SK-N-SH (cell line): ENCODE measurements at regions not wholly inside any gene's neighbourhood (a gene's known extent, or its start where the extent isn't known, plus 50 kb on each side); places are given as distances from the start of the nearest gene placed in this dataset.

Experiments
- CTCF ChIA-PET: fragments of 300-600, 350-600 bp; formaldehyde crosslinking; extraction: SDS; loops from one replicate; lab custom pipeline; 2021; lab: Yijun Ruan, JAX
- POLR2A ChIA-PET: fragments of 350-600 bp; sonication (Branson Sonifier 250); formaldehyde crosslinking; extraction: SDS; loops from one replicate; lab custom pipeline; 2020; ENCODE audit warnings: antibody characterized with exemption, inconsistent platforms; lab: Yijun Ruan, JAX
- DNase-seq: peaks from one replicate; pipeline ENCODE4 v3.0.0; 2012
- H2AFZ ChIP-seq: fragments of 200-600 bp; sonication (generic); 2 replicates; pipeline ENCODE4 v1.8.1; 2016; ENCODE audit warnings: antibody characterized with exemption, mild to moderate bottlenecking, low read depth
- H3F3A ChIP-seq: fragments of 200-600 bp; sonication (generic); replicated peaks from 2 replicates; pipeline ENCODE3; 2016; ENCODE audit warnings: antibody characterized with exemption, mild to moderate bottlenecking; ENCODE audit not compliant: insufficient read depth
- H3K27ac ChIP-seq, 2 experiments: fragments of 200-500 bp in 1 of 2; fragments of 200-600 bp in 1 of 2; sonication (Bioruptor generic) in 1 of 2; sonication (generic), shearing (Covaris generic) in 1 of 2; 2 replicates each; pipeline versions ENCODE4 v1.5.1 to v1.6.1; 2014 to 2016; ENCODE audit warnings: low read depth in 2 of 2, inconsistent platforms in 1 of 2, low read length in 1 of 2, mild to moderate bottlenecking in 1 of 2, mixed read lengths in 1 of 2
- H3K27me3 ChIP-seq: fragments of 200-600 bp; sonication (generic), shearing (Covaris generic); 2 replicates; pipeline ENCODE4 v1.6.1; 2016; ENCODE audit warnings: mixed run types; ENCODE audit not compliant: insufficient read depth
- H3K36me3 ChIP-seq, 2 experiments: fragments of 200-500 bp in 1 of 2; fragments of 200-600 bp in 1 of 2; sonication (Bioruptor generic) in 1 of 2; sonication (generic) in 1 of 2; replicated peaks in 1 of 2; 2 replicates each; pipeline versions ENCODE3 to v1.5.1; 2014 to 2016; ENCODE audit warnings: low read length in 1 of 2, mild to moderate bottlenecking in 1 of 2; ENCODE audit not compliant: insufficient read depth in 2 of 2, control insufficient read depth in 1 of 2
- H3K4me1 ChIP-seq, 2 experiments: fragments of 200-500 bp in 1 of 2; fragments of 200-600 bp in 1 of 2; sonication (Bioruptor generic) in 1 of 2; sonication (generic), shearing (Covaris generic) in 1 of 2; 2 replicates each; pipeline versions ENCODE4 v1.5.1 to v1.6.1; 2014 to 2016; ENCODE audit warnings: low read depth in 1 of 2, low read length in 1 of 2, mixed run types in 1 of 2; ENCODE audit not compliant: insufficient read depth in 2 of 2, control insufficient read depth in 1 of 2
- H3K4me2 ChIP-seq: fragments of 200-600 bp; sonication (generic), shearing (Covaris generic); 2 replicates; pipeline ENCODE4 v1.6.1; 2017; ENCODE audit warnings: mixed run types
- H3K4me3 ChIP-seq, 2 experiments: fragments of 200-500 bp in 1 of 2; fragments of 200-600 bp in 1 of 2; sonication (Bioruptor generic) in 1 of 2; sonication (generic), shearing (Covaris generic) in 1 of 2; 2 replicates each; pipeline versions ENCODE4 v1.5.1 to v1.8.1; 2014 to 2016; ENCODE audit warnings: low read depth in 2 of 2, inconsistent platforms in 1 of 2, low read length in 1 of 2, mild to moderate bottlenecking in 1 of 2, mixed read lengths in 1 of 2, moderate library complexity in 1 of 2
- H3K79me2 ChIP-seq: fragments of 200-600 bp; sonication (generic); 2 replicates; pipeline ENCODE4 v1.8.1; 2017; ENCODE audit warnings: mild to moderate bottlenecking; ENCODE audit not compliant: insufficient read depth
- H3K9ac ChIP-seq: fragments of 200-600 bp; sonication (generic); 2 replicates; pipeline ENCODE4 v1.6.1; 2017; ENCODE audit warnings: mixed run types
- H3K9me2 ChIP-seq: fragments of 200-600 bp; sonication (generic); 2 replicates; pipeline ENCODE4 v1.6.1; 2017; ENCODE audit warnings: mixed run types
- H3K9me3 ChIP-seq: fragments of 200-600 bp; sonication (generic); 2 replicates; pipeline ENCODE4 v1.6.1; 2017; ENCODE audit warnings: mixed run types, mild to moderate bottlenecking, moderate library complexity
- H4K20me1 ChIP-seq: fragments of 200-600 bp; sonication (generic); 2 replicates; pipeline ENCODE4 v1.6.1; 2017; ENCODE audit warnings: mild to moderate bottlenecking, mixed run types; ENCODE audit not compliant: insufficient read depth
- FOSL2 ChIP-seq: IDR thresholded peaks from 2 replicates; pipeline ENCODE4 v1.4.0; 2012; ENCODE audit warnings: low read depth, mild to moderate bottlenecking, moderate library complexity, borderline replicate concordance
- JUND ChIP-seq: IDR thresholded peaks from 2 replicates; pipeline ENCODE4 v1.4.0; 2012
- MXI1 ChIP-seq: IDR thresholded peaks from 2 replicates; pipeline ENCODE4 v1.6.1; 2012; ENCODE audit warnings: mild to moderate bottlenecking, low read depth, low read length, improper control_type of control experiment
- NFIC ChIP-seq: IDR thresholded peaks from 2 replicates; pipeline ENCODE4 v1.4.0; 2012; ENCODE audit warnings: borderline replicate concordance
- POLR2AphosphoS5 ChIP-seq: IDR thresholded peaks from 2 replicates; pipeline ENCODE4 v1.6.1; 2012; ENCODE audit warnings: low read depth, low read length
- RCOR1 ChIP-seq: fragments of 150-350 bp; IDR thresholded peaks from 2 replicates; pipeline ENCODE4 v1.6.1; 2017; ENCODE audit warnings: antibody characterized with exemption, low read length
- RFX5 ChIP-seq: IDR thresholded peaks from 2 replicates; pipeline ENCODE4 v1.6.1; 2012; ENCODE audit warnings: mild to moderate bottlenecking, improper control_type of control experiment, low read length
- RXRA ChIP-seq: IDR thresholded peaks from 2 replicates; pipeline ENCODE4 v1.4.0; 2012; ENCODE audit warnings: low read depth, mild to moderate bottlenecking, borderline replicate concordance
- TAF1 ChIP-seq: IDR thresholded peaks from 2 replicates; pipeline ENCODE4 v1.6.1; 2012; ENCODE audit warnings: low read depth, mild to moderate bottlenecking, low read length, moderate library complexity, borderline replicate concordance
- TEAD4 ChIP-seq: IDR thresholded peaks from 2 replicates; pipeline ENCODE4 v1.4.0; 2012; ENCODE audit warnings: mild to moderate bottlenecking, borderline replicate concordance; ENCODE audit not compliant: insufficient read depth
- WGBS: methylation state at CpG from one replicate; pipeline ENCODE4 v1.1.6; 2017; ENCODE audit warnings: low lambda C conversion rate; 5-methylcytosine and 5-hydroxymethylcytosine counted together
- TF ChIP-seq, protein P1 (sequence below): IDR thresholded peaks from 2 replicates; pipeline ENCODE4 v1.4.0; 2012; ENCODE audit warnings: low read depth, borderline replicate concordance
- TF ChIP-seq, protein P2 (sequence below): IDR thresholded peaks from 2 replicates; pipeline ENCODE4; 2012
- TF ChIP-seq, protein P3 (sequence below): fragments of 200-600 bp; sonication (generic); IDR thresholded peaks from 2 replicates; pipeline ENCODE4 v1.6.1; 2017; ENCODE audit warnings: antibody characterized with exemption, mild to moderate bottlenecking, moderate library complexity
- TF ChIP-seq, protein P4 (sequence below): IDR thresholded peaks from 2 replicates; pipeline ENCODE4 v1.4.0; 2012; ENCODE audit warnings: low read depth, borderline replicate concordance

DNA sequence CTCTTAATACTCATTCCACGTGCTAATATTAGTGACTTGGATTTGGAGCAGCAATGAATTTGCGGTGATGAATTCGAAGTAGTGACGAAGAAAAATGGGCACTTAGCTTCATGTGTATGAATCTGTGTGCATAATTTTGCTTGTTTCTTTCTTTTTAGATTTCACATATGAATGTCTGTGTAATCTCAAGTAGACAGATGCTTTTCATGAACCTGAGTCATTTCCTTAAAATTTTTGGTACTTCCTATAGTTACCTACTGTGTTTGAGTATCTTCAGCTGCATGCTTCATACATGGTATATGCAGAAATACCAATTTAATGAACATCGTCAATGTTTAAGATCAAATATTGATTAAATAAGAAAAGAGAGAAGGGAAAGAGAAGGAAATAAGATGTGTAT lies 540.2 kb downstream of the RAB38 start:
- Histone ChIP-seq H3K27me3 (no peaks in the 10 kb centered on the region), H3K9ac (no peak overlapping the region), H3K27ac (no peak overlapping the region), H3K79me2 (no peaks in the 10 kb centered on the region), H4K20me1 (no peaks in the 10 kb centered on the region), H3K36me3 (no peaks in the 10 kb centered on the region), H2AFZ (no peak overlapping the region), H3K9me2 (no peaks in the 10 kb centered on the region), H3K4me3 (no peak overlapping the region), H3K4me2 (no peak overlapping the region), H3K9me3 (no peaks in the 10 kb centered on the region), H3F3A (no peaks in the 10 kb centered on the region), H3K4me1 (no peaks in the 10 kb centered on the region)
- POLR2A ChIA-PET = no interaction called here
- CTCF ChIA-PET = no interaction called here
- TF ChIP-seq NFIC (no peak), TEAD4 (no peak), RCOR1 (no peak)
- TF ChIP-seq, protein P1, sequence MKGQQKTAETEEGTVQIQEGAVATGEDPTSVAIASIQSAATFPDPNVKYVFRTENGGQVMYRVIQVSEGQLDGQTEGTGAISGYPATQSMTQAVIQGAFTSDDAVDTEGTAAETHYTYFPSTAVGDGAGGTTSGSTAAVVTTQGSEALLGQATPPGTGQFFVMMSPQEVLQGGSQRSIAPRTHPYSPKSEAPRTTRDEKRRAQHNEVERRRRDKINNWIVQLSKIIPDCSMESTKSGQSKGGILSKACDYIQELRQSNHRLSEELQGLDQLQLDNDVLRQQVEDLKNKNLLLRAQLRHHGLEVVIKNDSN = no peak
- TF ChIP-seq, protein P2, sequence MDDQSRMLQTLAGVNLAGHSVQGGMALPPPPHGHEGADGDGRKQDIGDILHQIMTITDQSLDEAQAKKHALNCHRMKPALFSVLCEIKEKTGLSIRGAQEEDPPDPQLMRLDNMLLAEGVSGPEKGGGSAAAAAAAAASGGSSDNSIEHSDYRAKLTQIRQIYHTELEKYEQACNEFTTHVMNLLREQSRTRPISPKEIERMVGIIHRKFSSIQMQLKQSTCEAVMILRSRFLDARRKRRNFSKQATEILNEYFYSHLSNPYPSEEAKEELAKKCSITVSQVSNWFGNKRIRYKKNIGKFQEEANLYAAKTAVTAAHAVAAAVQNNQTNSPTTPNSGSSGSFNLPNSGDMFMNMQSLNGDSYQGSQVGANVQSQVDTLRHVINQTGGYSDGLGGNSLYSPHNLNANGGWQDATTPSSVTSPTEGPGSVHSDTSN = no peak
- DNase-seq = no peak
- 32% methylated on average over 5 of the region's 5 CpGs for WGBS

DNA sequence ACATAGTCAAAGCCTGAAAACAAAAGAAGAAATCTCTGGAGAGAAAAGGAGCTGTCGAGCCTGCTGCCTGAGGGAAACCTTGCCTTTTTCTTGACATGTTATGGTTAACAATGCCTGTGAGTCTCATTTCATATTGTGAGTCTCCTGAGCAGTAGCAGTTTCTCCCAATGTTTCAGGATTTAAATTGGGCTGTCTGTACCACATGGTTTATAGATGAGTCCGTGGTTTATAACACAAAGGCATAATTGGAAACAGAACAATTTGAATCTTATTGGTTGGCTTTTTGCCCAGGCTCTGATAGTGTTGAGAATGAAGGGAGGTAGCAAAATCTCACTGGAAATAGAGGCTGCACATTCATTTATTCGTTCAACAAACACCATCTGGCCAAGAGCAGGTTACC lies 540.9 kb downstream of the RAB38 start:
- H4K20me1 ChIP-seq = no peaks in the 10 kb centered on the region
- H3K9me2 ChIP-seq = no peaks in the 10 kb centered on the region
- H3K79me2 ChIP-seq = no peaks in the 10 kb centered on the region
- no peaks in the 10 kb centered on the region for H3K27me3 ChIP-seq
- no peak for TF ChIP-seq NFIC
- ChIA-PET POLR2A (no interaction called here), CTCF (no interaction called here)
- H3K4me2 ChIP-seq = no peak overlapping the region
- 4% methylated on average over 3 of the region's 3 CpGs for WGBS
- no peak overlapping the region for H3K4me3 ChIP-seq
- no peak overlapping the region for H3K9ac ChIP-seq
- no peak for DNase-seq
- H3F3A ChIP-seq = no peaks in the 10 kb centered on the region
- no peak overlapping the region for H3K27ac ChIP-seq
- H3K4me1 ChIP-seq = no peaks in the 10 kb centered on the region
- H2AFZ ChIP-seq = no peak overlapping the region
- H3K9me3 ChIP-seq = no peaks in the 10 kb centered on the region
- H3K36me3 ChIP-seq = no peaks in the 10 kb centered on the region

DNA sequence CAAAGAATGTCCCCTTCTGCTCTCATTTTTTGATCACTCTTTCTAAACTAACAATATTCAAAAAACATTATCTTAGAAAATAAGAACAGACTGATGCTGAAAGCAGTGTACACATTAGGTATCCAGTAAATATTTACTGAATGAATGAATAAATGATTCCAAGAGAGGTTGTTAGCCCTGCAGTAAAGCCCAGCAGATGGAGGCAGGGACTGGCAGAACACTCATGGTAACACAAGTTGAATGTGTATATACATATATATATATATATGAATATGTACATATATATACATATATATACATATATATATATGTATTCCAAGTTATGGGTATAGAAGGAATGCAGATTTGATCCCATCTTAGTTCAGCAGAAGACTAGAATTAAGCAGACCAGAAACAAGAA lies 546.3 kb downstream of the RAB38 start:
- Histone ChIP-seq H3K9me3 (no peaks in the 10 kb centered on the region), H3K79me2 (no peaks in the 10 kb centered on the region), H3K9me2 (no peaks in the 10 kb centered on the region), H3K4me3 (no peak overlapping the region), H3F3A (no peaks in the 10 kb centered on the region), H4K20me1 (no peaks in the 10 kb centered on the region), H2AFZ (no peak overlapping the region), H3K9ac (no peak overlapping the region), H3K4me2 (no peak overlapping the region), H3K27me3 (no peaks in the 10 kb centered on the region), H3K27ac (no peak overlapping the region), H3K36me3 (no peaks in the 10 kb centered on the region), H3K4me1 (no peaks in the 10 kb centered on the region)
- ChIA-PET CTCF (interaction anchor here (0.6 kb wide), 1 partner anchor 346 kb away, joined by 3 read pairs; no protein-coding TSS in a partner anchor), POLR2A (no interaction called here)
- no peak for TF ChIP-seq TAF1
- TF ChIP-seq, protein P3, sequence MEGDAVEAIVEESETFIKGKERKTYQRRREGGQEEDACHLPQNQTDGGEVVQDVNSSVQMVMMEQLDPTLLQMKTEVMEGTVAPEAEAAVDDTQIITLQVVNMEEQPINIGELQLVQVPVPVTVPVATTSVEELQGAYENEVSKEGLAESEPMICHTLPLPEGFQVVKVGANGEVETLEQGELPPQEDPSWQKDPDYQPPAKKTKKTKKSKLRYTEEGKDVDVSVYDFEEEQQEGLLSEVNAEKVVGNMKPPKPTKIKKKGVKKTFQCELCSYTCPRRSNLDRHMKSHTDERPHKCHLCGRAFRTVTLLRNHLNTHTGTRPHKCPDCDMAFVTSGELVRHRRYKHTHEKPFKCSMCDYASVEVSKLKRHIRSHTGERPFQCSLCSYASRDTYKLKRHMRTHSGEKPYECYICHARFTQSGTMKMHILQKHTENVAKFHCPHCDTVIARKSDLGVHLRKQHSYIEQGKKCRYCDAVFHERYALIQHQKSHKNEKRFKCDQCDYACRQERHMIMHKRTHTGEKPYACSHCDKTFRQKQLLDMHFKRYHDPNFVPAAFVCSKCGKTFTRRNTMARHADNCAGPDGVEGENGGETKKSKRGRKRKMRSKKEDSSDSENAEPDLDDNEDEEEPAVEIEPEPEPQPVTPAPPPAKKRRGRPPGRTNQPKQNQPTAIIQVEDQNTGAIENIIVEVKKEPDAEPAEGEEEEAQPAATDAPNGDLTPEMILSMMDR = no peak
- TF ChIP-seq MXI1 = no peak
- TF ChIP-seq RFX5 = no peak
- TF ChIP-seq POLR2AphosphoS5 = no peak
- no peak for TF ChIP-seq TEAD4
- TF ChIP-seq, protein P2 = no peak
- no peak for TF ChIP-seq JUND
- TF ChIP-seq FOSL2 = no peak
- TF ChIP-seq, protein P1 = no peak
- no peak for TF ChIP-seq RXRA
- TF ChIP-seq, protein P4, sequence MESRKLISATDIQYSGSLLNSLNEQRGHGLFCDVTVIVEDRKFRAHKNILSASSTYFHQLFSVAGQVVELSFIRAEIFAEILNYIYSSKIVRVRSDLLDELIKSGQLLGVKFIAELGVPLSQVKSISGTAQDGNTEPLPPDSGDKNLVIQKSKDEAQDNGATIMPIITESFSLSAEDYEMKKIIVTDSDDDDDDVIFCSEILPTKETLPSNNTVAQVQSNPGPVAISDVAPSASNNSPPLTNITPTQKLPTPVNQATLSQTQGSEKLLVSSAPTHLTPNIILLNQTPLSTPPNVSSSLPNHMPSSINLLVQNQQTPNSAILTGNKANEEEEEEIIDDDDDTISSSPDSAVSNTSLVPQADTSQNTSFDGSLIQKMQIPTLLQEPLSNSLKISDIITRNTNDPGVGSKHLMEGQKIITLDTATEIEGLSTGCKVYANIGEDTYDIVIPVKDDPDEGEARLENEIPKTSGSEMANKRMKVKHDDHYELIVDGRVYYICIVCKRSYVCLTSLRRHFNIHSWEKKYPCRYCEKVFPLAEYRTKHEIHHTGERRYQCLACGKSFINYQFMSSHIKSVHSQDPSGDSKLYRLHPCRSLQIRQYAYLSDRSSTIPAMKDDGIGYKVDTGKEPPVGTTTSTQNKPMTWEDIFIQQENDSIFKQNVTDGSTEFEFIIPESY = no peak
- DNase-seq = no peak
